CD4-positive, alpha-beta T cell (primary cell): ENCODE measurements at regions not wholly inside any gene's neighbourhood (a gene's known extent, or its start where the extent isn't known, plus 50 kb on each side); places are given as distances from the start of the nearest gene placed in this dataset.

ENCODE experiments used
- ATAC-seq: fragments of 200-7000 bp; cut with Tn5 transposase; one replicate; pipeline ENCODE4 v1.10.0; 2022; ENCODE audit warnings: mild to moderate bottlenecking; ENCODE audit not compliant: poor library complexity
- CTCF ChIA-PET: fragments of 350-600 bp; sonication (Branson Sonifier 250); formaldehyde crosslinking; loops from one replicate; lab custom pipeline; 2021; ENCODE audit warnings: antibody characterized with exemption, inconsistent platforms; lab: Charles Lee
- POLR2A ChIA-PET: fragments of 350-600 bp; sonication (Branson Sonifier 250); formaldehyde crosslinking; loops from one replicate; lab custom pipeline; 2021; ENCODE audit warnings: antibody characterized with exemption, inconsistent platforms; lab: Charles Lee
- DNase-seq, 14 experiments: peaks; one replicate each; pipeline ENCODE4 v3.0.0-alpha.2; 2013 to 2020; ENCODE audit warnings: mixed read lengths in 2 of 14
- H3K27ac ChIP-seq, 2 donors: one replicate each; pipeline versions ENCODE4 v1.5.1 to v1.7.0; 2013; ENCODE audit warnings: low read length in 2 of 2, low read depth in 1 of 2, mild to moderate bottlenecking in 1 of 2
- H3K27me3 ChIP-seq, 2 experiments: 1 replicate in 1 of 2; 2 replicates in 1 of 2; pipeline versions ENCODE4 v1.6.1 to v1.7.0; 2013; ENCODE audit warnings: low read length in 2 of 2, control low read depth in 1 of 2, mild to moderate bottlenecking in 1 of 2, moderate library complexity in 1 of 2; ENCODE audit not compliant: insufficient read depth in 2 of 2, control insufficient read depth in 1 of 2
- H3K36me3 ChIP-seq: one replicate; pipeline ENCODE4 v1.6.1; 2013; ENCODE audit warnings: low read length, control low read depth; ENCODE audit not compliant: insufficient read depth
- H3K4me1 ChIP-seq: one replicate; pipeline ENCODE4 v1.6.1; 2013; ENCODE audit warnings: low read length, control low read depth; ENCODE audit not compliant: insufficient read depth
- H3K4me3 ChIP-seq: one replicate; pipeline ENCODE4 v1.5.1; 2013; ENCODE audit warnings: mild to moderate bottlenecking, low read length, moderate library complexity
- H3K9me3 ChIP-seq, 2 experiments: 1 replicate in 1 of 2; 2 replicates in 1 of 2; pipeline versions ENCODE4 v1.6.1 to v1.7.0; 2013; ENCODE audit warnings: low read length in 2 of 2, mild to moderate bottlenecking in 2 of 2, control low read depth in 1 of 2, moderate library complexity in 1 of 2; ENCODE audit not compliant: control insufficient read depth in 1 of 2, insufficient read depth in 1 of 2
- H3K27ac Mint-ChIP-seq: one replicate; pipeline ENCODE4 v1.8.0; 2020; ENCODE audit warnings: mixed read lengths
- H3K27me3 Mint-ChIP-seq: one replicate; pipeline ENCODE4 v1.8.0; 2021; ENCODE audit warnings: mixed read lengths
- H3K36me3 Mint-ChIP-seq: one replicate; pipeline ENCODE4 v1.8.0; 2021; ENCODE audit warnings: low read depth, mixed read lengths
- H3K4me1 Mint-ChIP-seq: one replicate; pipeline ENCODE4 v1.8.0; 2021; ENCODE audit warnings: low read depth, mixed read lengths
- H3K4me3 Mint-ChIP-seq: one replicate; pipeline ENCODE4 v1.8.0; 2020; ENCODE audit warnings: mild to moderate bottlenecking, mixed read lengths
- H3K9me3 Mint-ChIP-seq: one replicate; pipeline ENCODE4 v1.8.0; 2020; ENCODE audit warnings: mixed read lengths
- intact Hi-C, 2 experiments: fragments of 100-400 bp; cut with DNase I in 1 of 2; cut with micrococcal nuclease in 1 of 2; formaldehyde crosslinking; loops; one replicate each; pipeline versions ENCODE4 v1.15.1 to v1.9.0; 2023 to 2025; cut with DNase I, micrococcal nuclease
- TF ChIP-seq, protein P1 (sequence below): fragments of 200-600 bp; IDR thresholded peaks from one replicate; pipeline ENCODE4 v1.8.0; 2022; ENCODE audit warnings: antibody characterized with exemption, mild to moderate bottlenecking

DNA sequence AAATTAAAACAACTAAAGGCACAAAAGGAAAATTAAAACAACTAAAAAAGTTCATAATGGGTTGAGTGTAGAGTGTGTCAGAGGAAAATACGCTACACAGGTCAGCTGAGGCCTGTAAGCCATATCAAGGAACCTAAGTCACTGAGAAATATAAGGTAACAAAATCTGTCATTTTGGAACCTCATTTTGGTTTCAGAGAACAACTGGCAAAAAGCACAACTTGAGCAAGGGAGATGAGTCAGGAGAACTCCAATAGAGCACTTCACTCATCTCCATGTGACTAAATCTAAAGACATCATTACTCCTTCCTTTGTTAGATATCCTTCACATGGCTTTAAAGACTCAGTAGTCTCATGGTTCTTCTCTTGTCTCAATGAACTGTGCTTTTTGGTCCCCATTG lies 269.4 kb upstream of the POU5F2 start:
- DNase-seq (no peak), ATAC-seq (no peak)
- no peaks in the 10 kb centered on the region for H3K4me1 ChIP-seq
- POLR2A ChIA-PET = no interaction called here
- intact Hi-C loops = no loop called here
- H3K4me3 Mint-ChIP-seq = no peak overlapping the region
- H3K36me3 Mint-ChIP-seq = peaks cover 68% of the 10 kb centered on the region
- CTCF ChIA-PET = interaction anchor here (1.1 kb wide), 1 partner anchor 16 kb away, joined by 3 read pairs; no protein-coding TSS in a partner anchor
- peaks cover 9% of the 10 kb centered on the region for H3K36me3 ChIP-seq
- no peaks in the 10 kb centered on the region for H3K4me1 Mint-ChIP-seq
- H3K9me3 ChIP-seq = peaks cover 0 to 11% of the 10 kb centered on the region in 2 experiments
- no peaks in the 10 kb centered on the region for H3K27me3 ChIP-seq
- TF ChIP-seq, protein P1, sequence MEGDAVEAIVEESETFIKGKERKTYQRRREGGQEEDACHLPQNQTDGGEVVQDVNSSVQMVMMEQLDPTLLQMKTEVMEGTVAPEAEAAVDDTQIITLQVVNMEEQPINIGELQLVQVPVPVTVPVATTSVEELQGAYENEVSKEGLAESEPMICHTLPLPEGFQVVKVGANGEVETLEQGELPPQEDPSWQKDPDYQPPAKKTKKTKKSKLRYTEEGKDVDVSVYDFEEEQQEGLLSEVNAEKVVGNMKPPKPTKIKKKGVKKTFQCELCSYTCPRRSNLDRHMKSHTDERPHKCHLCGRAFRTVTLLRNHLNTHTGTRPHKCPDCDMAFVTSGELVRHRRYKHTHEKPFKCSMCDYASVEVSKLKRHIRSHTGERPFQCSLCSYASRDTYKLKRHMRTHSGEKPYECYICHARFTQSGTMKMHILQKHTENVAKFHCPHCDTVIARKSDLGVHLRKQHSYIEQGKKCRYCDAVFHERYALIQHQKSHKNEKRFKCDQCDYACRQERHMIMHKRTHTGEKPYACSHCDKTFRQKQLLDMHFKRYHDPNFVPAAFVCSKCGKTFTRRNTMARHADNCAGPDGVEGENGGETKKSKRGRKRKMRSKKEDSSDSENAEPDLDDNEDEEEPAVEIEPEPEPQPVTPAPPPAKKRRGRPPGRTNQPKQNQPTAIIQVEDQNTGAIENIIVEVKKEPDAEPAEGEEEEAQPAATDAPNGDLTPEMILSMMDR = no peak
- peaks cover 9% of the 10 kb centered on the region for H3K9me3 Mint-ChIP-seq
- no peak overlapping the region for H3K27ac ChIP-seq
- H3K27me3 Mint-ChIP-seq = no peaks in the 10 kb centered on the region
- H3K27ac Mint-ChIP-seq = no peak overlapping the region
- H3K4me3 ChIP-seq = no peak overlapping the region

DNA sequence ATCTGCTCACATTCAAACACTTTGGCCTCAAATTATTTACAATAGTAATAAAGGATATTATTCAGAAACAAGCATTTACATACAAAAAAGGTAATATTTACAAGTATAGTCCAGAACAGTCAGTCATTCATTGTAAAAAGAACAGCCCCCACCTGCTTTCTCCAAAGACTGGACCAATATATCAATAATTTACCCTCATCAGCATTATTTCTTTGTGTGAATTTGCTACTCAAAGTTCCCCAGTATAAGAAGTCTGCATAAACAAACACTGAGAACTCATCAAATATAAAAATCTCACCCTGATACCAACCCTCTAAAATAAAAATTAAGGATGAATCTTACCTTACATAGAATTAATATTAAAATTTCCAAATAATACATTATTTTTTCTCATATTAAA lies 267.8 kb upstream of the POU5F2 start:
- Histone ChIP-seq H3K27ac (no peak overlapping the region), H3K4me3 (no peak overlapping the region), H3K4me1 (no peaks in the 10 kb centered on the region), H3K27me3 (no peaks in the 10 kb centered on the region), H3K9me3 (no peaks in the 10 kb centered on the region), H3K36me3 (peaks cover 7% of the 10 kb centered on the region)
- Mint-ChIP-seq H3K27ac (no peak overlapping the region), H3K27me3 (no peaks in the 10 kb centered on the region), H3K4me1 (no peaks in the 10 kb centered on the region), H3K9me3 (peaks cover 4% of the 10 kb centered on the region), H3K36me3 (peaks cover 68% of the 10 kb centered on the region), H3K4me3 (no peak overlapping the region)
- ChIA-PET POLR2A (no interaction called here), CTCF (no interaction called here)
- ATAC-seq = no peak
- TF ChIP-seq, protein P1 = no peak
- intact Hi-C loops = no loop called here
- DNase-seq = no peak

DNA sequence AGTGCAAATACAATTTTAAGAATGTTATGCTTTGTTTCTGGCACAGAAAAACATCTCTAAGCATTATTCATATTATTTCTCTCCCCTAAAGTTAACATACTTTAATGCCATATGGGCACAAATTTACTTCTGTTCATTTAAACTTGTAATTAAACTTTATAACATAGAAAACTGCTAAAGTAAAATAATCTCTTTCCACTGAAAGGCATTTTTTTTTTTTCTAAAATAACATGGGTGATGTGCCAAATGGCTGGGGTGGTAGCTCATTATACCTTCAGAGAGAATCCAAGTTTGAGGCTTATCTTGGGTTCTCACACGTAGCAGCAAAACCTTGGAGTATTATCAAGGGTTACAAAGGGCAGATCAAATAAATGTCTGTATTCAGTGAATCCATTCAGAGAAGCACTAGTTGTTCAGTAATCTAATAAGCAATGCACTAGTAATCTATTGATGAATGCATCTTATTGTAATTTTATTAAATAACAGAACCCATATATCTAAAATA lies 257.6 kb upstream of the POU5F2 start:
- intact Hi-C loops = no loop called here
- CTCF ChIA-PET = no interaction called here
- no peak overlapping the region for H3K27ac Mint-ChIP-seq
- H3K36me3 Mint-ChIP-seq = peaks cover 49% of the 10 kb centered on the region
- no peak overlapping the region for H3K4me3 ChIP-seq
- no peak for ATAC-seq
- peaks cover 19% of the 10 kb centered on the region for H3K4me1 Mint-ChIP-seq
- H3K27ac ChIP-seq = no peak overlapping the region
- H3K27me3 ChIP-seq = no peaks in the 10 kb centered on the region
- peaks cover 8% of the 10 kb centered on the region for H3K9me3 Mint-ChIP-seq
- DNase-seq = no peak
- POLR2A ChIA-PET = interaction anchor here (0.6 kb wide), 1 partner anchor 231 kb away, joined by 3 read pairs; no protein-coding TSS in a partner anchor
- no peaks in the 10 kb centered on the region for H3K27me3 Mint-ChIP-seq
- TF ChIP-seq, protein P1 = no peak
- H3K36me3 ChIP-seq = no peaks in the 10 kb centered on the region
- no peak overlapping the region for H3K4me3 Mint-ChIP-seq
- no peaks in the 10 kb centered on the region for H3K9me3 ChIP-seq
- no peaks in the 10 kb centered on the region for H3K4me1 ChIP-seq
